SK-N-SH (cell line): ENCODE measurements at regions not wholly inside any gene's neighbourhood (a gene's known extent, or its start where the extent isn't known, plus 50 kb on each side); places are given as distances from the start of the nearest gene placed in this dataset.

Source experiments
- CTCF ChIA-PET: fragments of 300-600, 350-600 bp; formaldehyde crosslinking; extraction: SDS; loops from one replicate; lab custom pipeline; 2021; lab: Yijun Ruan, JAX
- POLR2A ChIA-PET: fragments of 350-600 bp; sonication (Branson Sonifier 250); formaldehyde crosslinking; extraction: SDS; loops from one replicate; lab custom pipeline; 2020; ENCODE audit warnings: antibody characterized with exemption, inconsistent platforms; lab: Yijun Ruan, JAX
- DNase-seq: peaks from one replicate; pipeline ENCODE4 v3.0.0; 2012
- H2AFZ ChIP-seq: fragments of 200-600 bp; sonication (generic); 2 replicates; pipeline ENCODE4 v1.8.1; 2016; ENCODE audit warnings: antibody characterized with exemption, mild to moderate bottlenecking, low read depth
- H3F3A ChIP-seq: fragments of 200-600 bp; sonication (generic); replicated peaks from 2 replicates; pipeline ENCODE3; 2016; ENCODE audit warnings: antibody characterized with exemption, mild to moderate bottlenecking; ENCODE audit not compliant: insufficient read depth
- H3K27ac ChIP-seq, 2 experiments: fragments of 200-500 bp in 1 of 2; fragments of 200-600 bp in 1 of 2; sonication (Bioruptor generic) in 1 of 2; sonication (generic), shearing (Covaris generic) in 1 of 2; 2 replicates each; pipeline versions ENCODE4 v1.5.1 to v1.6.1; 2014 to 2016; ENCODE audit warnings: low read depth in 2 of 2, inconsistent platforms in 1 of 2, low read length in 1 of 2, mild to moderate bottlenecking in 1 of 2, mixed read lengths in 1 of 2
- H3K27me3 ChIP-seq: fragments of 200-600 bp; sonication (generic), shearing (Covaris generic); 2 replicates; pipeline ENCODE4 v1.6.1; 2016; ENCODE audit warnings: mixed run types; ENCODE audit not compliant: insufficient read depth
- H3K36me3 ChIP-seq, 2 experiments: fragments of 200-500 bp in 1 of 2; fragments of 200-600 bp in 1 of 2; sonication (Bioruptor generic) in 1 of 2; sonication (generic) in 1 of 2; replicated peaks in 1 of 2; 2 replicates each; pipeline versions ENCODE3 to v1.5.1; 2014 to 2016; ENCODE audit warnings: low read length in 1 of 2, mild to moderate bottlenecking in 1 of 2; ENCODE audit not compliant: insufficient read depth in 2 of 2, control insufficient read depth in 1 of 2
- H3K4me1 ChIP-seq, 2 experiments: fragments of 200-500 bp in 1 of 2; fragments of 200-600 bp in 1 of 2; sonication (Bioruptor generic) in 1 of 2; sonication (generic), shearing (Covaris generic) in 1 of 2; 2 replicates each; pipeline versions ENCODE4 v1.5.1 to v1.6.1; 2014 to 2016; ENCODE audit warnings: low read depth in 1 of 2, low read length in 1 of 2, mixed run types in 1 of 2; ENCODE audit not compliant: insufficient read depth in 2 of 2, control insufficient read depth in 1 of 2
- H3K4me2 ChIP-seq: fragments of 200-600 bp; sonication (generic), shearing (Covaris generic); 2 replicates; pipeline ENCODE4 v1.6.1; 2017; ENCODE audit warnings: mixed run types
- H3K4me3 ChIP-seq, 2 experiments: fragments of 200-500 bp in 1 of 2; fragments of 200-600 bp in 1 of 2; sonication (Bioruptor generic) in 1 of 2; sonication (generic), shearing (Covaris generic) in 1 of 2; 2 replicates each; pipeline versions ENCODE4 v1.5.1 to v1.8.1; 2014 to 2016; ENCODE audit warnings: low read depth in 2 of 2, inconsistent platforms in 1 of 2, low read length in 1 of 2, mild to moderate bottlenecking in 1 of 2, mixed read lengths in 1 of 2, moderate library complexity in 1 of 2
- H3K79me2 ChIP-seq: fragments of 200-600 bp; sonication (generic); 2 replicates; pipeline ENCODE4 v1.8.1; 2017; ENCODE audit warnings: mild to moderate bottlenecking; ENCODE audit not compliant: insufficient read depth
- H3K9ac ChIP-seq: fragments of 200-600 bp; sonication (generic); 2 replicates; pipeline ENCODE4 v1.6.1; 2017; ENCODE audit warnings: mixed run types
- H3K9me2 ChIP-seq: fragments of 200-600 bp; sonication (generic); 2 replicates; pipeline ENCODE4 v1.6.1; 2017; ENCODE audit warnings: mixed run types
- H3K9me3 ChIP-seq: fragments of 200-600 bp; sonication (generic); 2 replicates; pipeline ENCODE4 v1.6.1; 2017; ENCODE audit warnings: mixed run types, mild to moderate bottlenecking, moderate library complexity
- H4K20me1 ChIP-seq: fragments of 200-600 bp; sonication (generic); 2 replicates; pipeline ENCODE4 v1.6.1; 2017; ENCODE audit warnings: mild to moderate bottlenecking, mixed run types; ENCODE audit not compliant: insufficient read depth
- CHD2 ChIP-seq: fragments of 150-350 bp; IDR thresholded peaks from 2 replicates; pipeline ENCODE4 v1.6.1; 2018; ENCODE audit warnings: low read length; ENCODE audit not compliant: partially characterized antibody
- EP300 ChIP-seq, 2 experiments: IDR thresholded peaks; 2 replicates each; pipeline versions ENCODE4 v1.4.0 to v1.6.1; 2012; ENCODE audit warnings: borderline replicate concordance in 1 of 2, low read depth in 1 of 2, low read length in 1 of 2
- EZH2phosphoT487 ChIP-seq: fragments of 200-600 bp; sonication (generic); IDR thresholded peaks from 2 replicates; pipeline ENCODE4 v1.6.1; 2017; ENCODE audit warnings: low read depth, mixed run types, mild to moderate bottlenecking, antibody characterized with exemption, moderate library complexity, borderline replicate concordance
- FOSL2 ChIP-seq: IDR thresholded peaks from 2 replicates; pipeline ENCODE4 v1.4.0; 2012; ENCODE audit warnings: low read depth, mild to moderate bottlenecking, moderate library complexity, borderline replicate concordance
- FOXM1 ChIP-seq: IDR thresholded peaks from 2 replicates; pipeline ENCODE4 v1.4.0; 2012; ENCODE audit warnings: low read depth, mild to moderate bottlenecking
- GATA2 ChIP-seq: sonication (generic); formaldehyde crosslinking; IDR thresholded peaks from 2 replicates; pipeline ENCODE4 v1.5.0; 2020; ENCODE audit warnings: mild to moderate bottlenecking, missing genetic modification reagents
- JUND ChIP-seq: IDR thresholded peaks from 2 replicates; pipeline ENCODE4 v1.4.0; 2012
- NFIC ChIP-seq: IDR thresholded peaks from 2 replicates; pipeline ENCODE4 v1.4.0; 2012; ENCODE audit warnings: borderline replicate concordance
- NRF1 ChIP-seq: IDR thresholded peaks from 2 replicates; pipeline ENCODE4 v1.6.1; 2012; ENCODE audit warnings: low read depth, mild to moderate bottlenecking, low read length
- POLR2AphosphoS5 ChIP-seq: IDR thresholded peaks from 2 replicates; pipeline ENCODE4 v1.6.1; 2012; ENCODE audit warnings: low read depth, low read length
- RFX5 ChIP-seq: IDR thresholded peaks from 2 replicates; pipeline ENCODE4 v1.6.1; 2012; ENCODE audit warnings: mild to moderate bottlenecking, improper control_type of control experiment, low read length
- RXRA ChIP-seq: IDR thresholded peaks from 2 replicates; pipeline ENCODE4 v1.4.0; 2012; ENCODE audit warnings: low read depth, mild to moderate bottlenecking, borderline replicate concordance
- TAF1 ChIP-seq: IDR thresholded peaks from 2 replicates; pipeline ENCODE4 v1.6.1; 2012; ENCODE audit warnings: low read depth, mild to moderate bottlenecking, low read length, moderate library complexity, borderline replicate concordance
- TEAD4 ChIP-seq: IDR thresholded peaks from 2 replicates; pipeline ENCODE4 v1.4.0; 2012; ENCODE audit warnings: mild to moderate bottlenecking, borderline replicate concordance; ENCODE audit not compliant: insufficient read depth
- USF1 ChIP-seq: IDR thresholded peaks from 2 replicates; pipeline ENCODE4 v1.4.0; 2012; ENCODE audit warnings: low read depth, borderline replicate concordance
- YY1 ChIP-seq: IDR thresholded peaks from 2 replicates; pipeline ENCODE4 v1.4.0; 2012; ENCODE audit warnings: low read depth, mild to moderate bottlenecking
- WGBS: methylation state at CpG from one replicate; pipeline ENCODE4 v1.1.6; 2017; ENCODE audit warnings: low lambda C conversion rate; 5-methylcytosine and 5-hydroxymethylcytosine counted together
- TF ChIP-seq, protein P1 (sequence below): IDR thresholded peaks from 2 replicates; pipeline ENCODE4 v1.4.0; 2012; ENCODE audit warnings: low read depth
- TF ChIP-seq, protein P2 (sequence below): IDR thresholded peaks from 2 replicates; pipeline ENCODE4 v1.6.1; 2012; ENCODE audit warnings: mild to moderate bottlenecking, low read depth, low read length, moderate library complexity
- TF ChIP-seq, protein P3 (sequence below): fragments of 150-350 bp; IDR thresholded peaks from 2 replicates; pipeline ENCODE4 v1.6.1; 2017; ENCODE audit warnings: antibody characterized with exemption, low read length, low read depth, borderline replicate concordance
- TF ChIP-seq, protein P4 (sequence below): IDR thresholded peaks from 2 replicates; pipeline ENCODE4; 2012

- TF ChIP-seq GATA2 (CRISPR knock-in tag), result no peak
- TF ChIP-seq, protein P1, sequence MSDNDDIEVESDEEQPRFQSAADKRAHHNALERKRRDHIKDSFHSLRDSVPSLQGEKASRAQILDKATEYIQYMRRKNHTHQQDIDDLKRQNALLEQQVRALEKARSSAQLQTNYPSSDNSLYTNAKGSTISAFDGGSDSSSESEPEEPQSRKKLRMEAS, result no peak
- TF ChIP-seq, protein P2, sequence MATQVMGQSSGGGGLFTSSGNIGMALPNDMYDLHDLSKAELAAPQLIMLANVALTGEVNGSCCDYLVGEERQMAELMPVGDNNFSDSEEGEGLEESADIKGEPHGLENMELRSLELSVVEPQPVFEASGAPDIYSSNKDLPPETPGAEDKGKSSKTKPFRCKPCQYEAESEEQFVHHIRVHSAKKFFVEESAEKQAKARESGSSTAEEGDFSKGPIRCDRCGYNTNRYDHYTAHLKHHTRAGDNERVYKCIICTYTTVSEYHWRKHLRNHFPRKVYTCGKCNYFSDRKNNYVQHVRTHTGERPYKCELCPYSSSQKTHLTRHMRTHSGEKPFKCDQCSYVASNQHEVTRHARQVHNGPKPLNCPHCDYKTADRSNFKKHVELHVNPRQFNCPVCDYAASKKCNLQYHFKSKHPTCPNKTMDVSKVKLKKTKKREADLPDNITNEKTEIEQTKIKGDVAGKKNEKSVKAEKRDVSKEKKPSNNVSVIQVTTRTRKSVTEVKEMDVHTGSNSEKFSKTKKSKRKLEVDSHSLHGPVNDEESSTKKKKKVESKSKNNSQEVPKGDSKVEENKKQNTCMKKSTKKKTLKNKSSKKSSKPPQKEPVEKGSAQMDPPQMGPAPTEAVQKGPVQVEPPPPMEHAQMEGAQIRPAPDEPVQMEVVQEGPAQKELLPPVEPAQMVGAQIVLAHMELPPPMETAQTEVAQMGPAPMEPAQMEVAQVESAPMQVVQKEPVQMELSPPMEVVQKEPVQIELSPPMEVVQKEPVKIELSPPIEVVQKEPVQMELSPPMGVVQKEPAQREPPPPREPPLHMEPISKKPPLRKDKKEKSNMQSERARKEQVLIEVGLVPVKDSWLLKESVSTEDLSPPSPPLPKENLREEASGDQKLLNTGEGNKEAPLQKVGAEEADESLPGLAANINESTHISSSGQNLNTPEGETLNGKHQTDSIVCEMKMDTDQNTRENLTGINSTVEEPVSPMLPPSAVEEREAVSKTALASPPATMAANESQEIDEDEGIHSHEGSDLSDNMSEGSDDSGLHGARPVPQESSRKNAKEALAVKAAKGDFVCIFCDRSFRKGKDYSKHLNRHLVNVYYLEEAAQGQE, result no peak
- TF ChIP-seq, protein P3, sequence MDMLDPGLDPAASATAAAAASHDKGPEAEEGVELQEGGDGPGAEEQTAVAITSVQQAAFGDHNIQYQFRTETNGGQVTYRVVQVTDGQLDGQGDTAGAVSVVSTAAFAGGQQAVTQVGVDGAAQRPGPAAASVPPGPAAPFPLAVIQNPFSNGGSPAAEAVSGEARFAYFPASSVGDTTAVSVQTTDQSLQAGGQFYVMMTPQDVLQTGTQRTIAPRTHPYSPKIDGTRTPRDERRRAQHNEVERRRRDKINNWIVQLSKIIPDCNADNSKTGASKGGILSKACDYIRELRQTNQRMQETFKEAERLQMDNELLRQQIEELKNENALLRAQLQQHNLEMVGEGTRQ, result no peak
- TF ChIP-seq, protein P4, sequence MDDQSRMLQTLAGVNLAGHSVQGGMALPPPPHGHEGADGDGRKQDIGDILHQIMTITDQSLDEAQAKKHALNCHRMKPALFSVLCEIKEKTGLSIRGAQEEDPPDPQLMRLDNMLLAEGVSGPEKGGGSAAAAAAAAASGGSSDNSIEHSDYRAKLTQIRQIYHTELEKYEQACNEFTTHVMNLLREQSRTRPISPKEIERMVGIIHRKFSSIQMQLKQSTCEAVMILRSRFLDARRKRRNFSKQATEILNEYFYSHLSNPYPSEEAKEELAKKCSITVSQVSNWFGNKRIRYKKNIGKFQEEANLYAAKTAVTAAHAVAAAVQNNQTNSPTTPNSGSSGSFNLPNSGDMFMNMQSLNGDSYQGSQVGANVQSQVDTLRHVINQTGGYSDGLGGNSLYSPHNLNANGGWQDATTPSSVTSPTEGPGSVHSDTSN, result no peak
- no peak for TF ChIP-seq NFIC
- no peak for TF ChIP-seq USF1
- no peak for TF ChIP-seq POLR2AphosphoS5
- TF ChIP-seq RFX5, result no peak
- TF ChIP-seq TEAD4, result no peak
- no peak for TF ChIP-seq TAF1
- TF ChIP-seq EZH2phosphoT487, result no peak
- TF ChIP-seq NRF1, result no peak
- TF ChIP-seq JUND, result no peak
- TF ChIP-seq FOXM1, result no peak
- TF ChIP-seq CHD2, result no peak
- no peak for TF ChIP-seq FOSL2
- no peak for TF ChIP-seq EP300 (IDR thresholded peaks at IDR 0.05; ENCODE audit: borderline replicate concordance in 1 of 2, low read depth in 1 of 2, low read length in 1 of 2)
- TF ChIP-seq YY1, result no peak
- no peak for TF ChIP-seq RXRA
- H2AFZ ChIP-seq, result 0 out of 2 replicates have a peak overlapping the region, but pooled peaks have one; percentile 2
- ChIA-PET CTCF (interaction anchor here (1.1 kb wide), 1 partner anchor 9 kb away, joined by 3 read pairs; no protein-coding TSS in a partner anchor), POLR2A (no interaction called here)
- no peak overlapping the region for H3K4me2 ChIP-seq
- H3K27me3 ChIP-seq, result no peaks in the 10 kb centered on the region
- WGBS, result 55% methylated on average over 5 of the region's 5 CpGs
- H4K20me1 ChIP-seq, result no peaks in the 10 kb centered on the region
- no peak overlapping the region for H3K9ac ChIP-seq
- H3K27ac ChIP-seq, result no peak overlapping the region
- H3K4me3 ChIP-seq, result no peak overlapping the region
- H3K4me1 ChIP-seq, result no peaks in the 10 kb centered on the region; a peak in 1 of 4 replicates
- H3K36me3 ChIP-seq, result no peaks in the 10 kb centered on the region
- H3F3A ChIP-seq, result no peaks in the 10 kb centered on the region
- H3K9me2 ChIP-seq, result peaks cover 3% of the 10 kb centered on the region; the same call in 1 of the 2 replicates
- no peaks in the 10 kb centered on the region for H3K79me2 ChIP-seq
- DNase-seq, result no peak
- H3K9me3 ChIP-seq, result no peaks in the 10 kb centered on the region; the same call in 1 of the 2 replicates
These were observed 433.0 kb downstream of the ANKRD7 start for GRCh38 chr7:118657391-118658005.
